GM21423 (cell line): ENCODE measurements at regions not wholly inside any gene's neighbourhood (a gene's known extent, or its start where the extent isn't known, plus 50 kb on each side); places are given as distances from the start of the nearest gene placed in this dataset.
"Not testable (repeated sequence)": the region's sequence is repeated elsewhere in the genome, so short reads cannot be mapped to it uniquely, and the experiment has no call there.

Source experiments
- ATAC-seq: cut with Tn5 transposase; IDR thresholded peaks from one replicate; pipeline ENCODE4 v1.9.1; 2021; ENCODE audit warnings: mild to moderate bottlenecking, moderate library complexity; ENCODE audit not compliant: unreplicated experiment

GRCh38 chr17:34039759-34040555 lies 215.1 kb upstream of the CCL2 start:
- ATAC-seq, result not testable (repeated sequence)

- ATAC-seq, result no peak
Measured at GRCh38 chr17:34045990-34046389, 209.1 kb upstream of the CCL2 start.

GRCh38 chr17:34051046-34051445 lies 204.0 kb upstream of the CCL2 start:
- ATAC-seq, result no peak

- ATAC-seq, result no peak
Measured at GRCh38 chr17:34054495-34054894, 200.6 kb upstream of the CCL2 start.

GRCh38 chr17:34055606-34056005 lies 199.5 kb upstream of the CCL2 start:
- no peak for ATAC-seq

GRCh38 chr17:34059423-34060220 lies 195.5 kb upstream of the CCL2 start:
- no peak for ATAC-seq

GRCh38 chr17:34066528-34066927 lies 188.6 kb upstream of the CCL2 start:
- ATAC-seq, result no peak

GRCh38 chr17:34067011-34067410 lies 188.1 kb upstream of the CCL2 start:
- ATAC-seq, result no peak

GRCh38 chr17:34068571-34068970 lies 186.5 kb upstream of the CCL2 start:
- ATAC-seq, result no peak

- ATAC-seq, result no peak
Measured at GRCh38 chr17:34070712-34071111, 184.4 kb upstream of the CCL2 start.

- no peak for ATAC-seq
Measured at GRCh38 chr17:34071886-34072420, 183.1 kb upstream of the CCL2 start.

GRCh38 chr17:34075076-34075475 lies 180.0 kb upstream of the CCL2 start:
- ATAC-seq, result no peak

- no peak for ATAC-seq
Measured at GRCh38 chr17:34076743-34077631, 178.1 kb upstream of the CCL2 start.

- no peak for ATAC-seq
Measured at GRCh38 chr17:34081269-34081668, 173.8 kb upstream of the CCL2 start.

GRCh38 chr17:34082404-34082803 lies 172.7 kb upstream of the CCL2 start:
- no peak for ATAC-seq

GRCh38 chr17:34089042-34089441 lies 166.0 kb upstream of the CCL2 start:
- not testable (repeated sequence) for ATAC-seq

- ATAC-seq, result no peak
Measured at GRCh38 chr17:34090593-34090992, 164.5 kb upstream of the CCL2 start.

GRCh38 chr17:34091975-34092374 lies 163.1 kb upstream of the CCL2 start:
- ATAC-seq, result no peak

GRCh38 chr17:34095106-34095505 lies 160.0 kb upstream of the CCL2 start:
- no peak for ATAC-seq

GRCh38 chr17:34098699-34099098 lies 156.4 kb upstream of the CCL2 start:
- ATAC-seq, result no peak
